IgD-negative memory B cell (primary cell): ENCODE measurements at regions not wholly inside any gene's neighbourhood (a gene's known extent, or its start where the extent isn't known, plus 50 kb on each side); places are given as distances from the start of the nearest gene placed in this dataset.
"Not testable (repeated sequence)": the region's sequence is repeated elsewhere in the genome, so short reads cannot be mapped to it uniquely, and the experiment has no call there.

Experiments used
- H3K27ac Mint-ChIP-seq, 3 donors: one replicate each; pipeline ENCODE4 v1.8.0; 2020 to 2022; ENCODE audit warnings: mild to moderate bottlenecking in 3 of 3, mixed read lengths in 3 of 3, moderate library complexity in 1 of 3
- H3K27me3 Mint-ChIP-seq: one replicate; pipeline ENCODE4 v1.8.0; 2021; ENCODE audit warnings: mixed read lengths
- H3K36me3 Mint-ChIP-seq: one replicate; pipeline ENCODE4 v1.8.0; 2020; ENCODE audit warnings: mild to moderate bottlenecking, mixed read lengths
- H3K4me1 Mint-ChIP-seq, 3 donors: one replicate each; pipeline ENCODE4 v1.8.0; 2020 to 2022; ENCODE audit warnings: mixed read lengths in 3 of 3, mild to moderate bottlenecking in 1 of 3
- H3K4me3 Mint-ChIP-seq, 4 donors: one replicate each; pipeline ENCODE4 v1.8.0; 2020 to 2022; ENCODE audit warnings: mild to moderate bottlenecking in 4 of 4, mixed read lengths in 4 of 4, moderate library complexity in 3 of 4
- H3K9me3 Mint-ChIP-seq, 3 donors: one replicate each; pipeline ENCODE4 v1.8.0; 2020 to 2021; ENCODE audit warnings: mixed read lengths in 3 of 3, mild to moderate bottlenecking in 1 of 3

DNA sequence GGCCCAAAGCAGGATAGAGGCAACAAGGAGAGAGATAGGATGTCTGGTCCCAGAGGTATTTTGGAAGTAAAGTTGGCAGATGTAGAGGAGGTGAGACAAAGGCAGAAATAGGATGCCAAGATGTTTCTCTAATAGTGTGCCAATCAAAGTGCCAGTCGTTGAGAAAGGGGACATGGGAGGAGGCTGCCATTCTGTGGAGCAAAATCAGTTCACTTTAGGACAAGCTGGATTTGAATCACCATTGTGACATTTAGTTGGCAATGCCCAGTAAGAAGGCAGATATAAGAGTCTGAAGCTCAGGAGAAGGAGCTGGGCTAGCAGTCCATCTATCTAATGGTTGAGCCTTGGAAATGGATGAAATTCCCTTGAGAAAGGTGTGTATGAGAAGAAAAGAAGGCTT, 53.8 kb downstream of the ADRB2 start:
- Mint-ChIP-seq H3K27ac (no peak overlapping the region), H3K4me1 (peaks cover 0 to 3% (median 1%) of the 10 kb centered on the region in 3 donors), H3K36me3 (no peaks in the 10 kb centered on the region), H3K27me3 (no peaks in the 10 kb centered on the region), H3K9me3 (no peaks in the 10 kb centered on the region), H3K4me3 (no peak overlapping the region)

DNA sequence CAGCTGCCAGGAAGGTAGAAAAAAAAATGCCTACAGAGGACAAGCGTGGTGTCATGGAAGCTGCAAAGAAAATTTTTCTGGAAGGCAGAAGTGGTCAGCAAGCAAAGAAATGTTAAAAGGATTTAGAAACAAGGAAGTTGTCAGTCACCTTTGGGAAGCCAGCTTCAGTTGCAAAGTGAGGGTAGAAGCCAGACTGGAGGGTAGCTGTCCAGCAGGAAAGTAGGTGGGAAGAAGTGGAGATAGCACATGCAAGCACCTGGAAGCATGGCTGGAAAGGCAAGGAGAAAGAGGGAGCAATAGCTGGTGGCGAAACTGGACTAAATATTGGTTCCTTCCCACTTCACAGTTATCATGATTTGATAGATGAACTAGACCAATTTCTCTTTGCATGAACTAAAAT, 54.3 kb downstream of the ADRB2 start:
- H3K27me3 Mint-ChIP-seq = no peaks in the 10 kb centered on the region
- H3K4me1 Mint-ChIP-seq = peaks cover 0 to 3% (median 1%) of the 10 kb centered on the region in 3 donors
- H3K9me3 Mint-ChIP-seq = no peaks in the 10 kb centered on the region
- H3K27ac Mint-ChIP-seq = no peak overlapping the region
- no peak overlapping the region for H3K4me3 Mint-ChIP-seq
- peaks cover 2% of the 10 kb centered on the region for H3K36me3 Mint-ChIP-seq

DNA sequence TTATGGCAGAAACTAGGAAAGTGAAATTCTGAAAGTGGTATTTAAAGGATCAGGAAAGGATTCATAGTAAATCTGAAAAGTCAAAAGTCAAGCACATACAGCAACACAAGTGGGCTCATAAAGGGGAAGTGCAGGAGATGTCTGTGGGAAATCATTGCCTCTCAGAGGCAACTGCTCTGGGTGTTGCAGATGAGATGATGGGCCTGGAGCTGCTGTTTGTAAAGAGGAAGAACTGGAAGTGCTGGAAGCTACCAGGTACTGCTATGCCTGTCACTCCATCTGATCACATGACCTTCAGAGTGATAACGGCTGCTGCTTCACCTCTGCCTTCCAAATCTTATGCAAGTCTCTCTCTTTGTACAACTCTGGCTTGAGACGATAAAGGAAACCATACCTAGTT, 55.9 kb downstream of the ADRB2 start:
- H3K4me3 Mint-ChIP-seq = no peak overlapping the region
- H3K36me3 Mint-ChIP-seq = peaks cover 2% of the 10 kb centered on the region
- peaks cover 0 to 3% (median 1%) of the 10 kb centered on the region in 3 donors for H3K4me1 Mint-ChIP-seq
- no peak overlapping the region for H3K27ac Mint-ChIP-seq
- H3K27me3 Mint-ChIP-seq = no peaks in the 10 kb centered on the region
- peaks cover 0 to 2% (median 0%) of the 10 kb centered on the region in 3 donors for H3K9me3 Mint-ChIP-seq

DNA sequence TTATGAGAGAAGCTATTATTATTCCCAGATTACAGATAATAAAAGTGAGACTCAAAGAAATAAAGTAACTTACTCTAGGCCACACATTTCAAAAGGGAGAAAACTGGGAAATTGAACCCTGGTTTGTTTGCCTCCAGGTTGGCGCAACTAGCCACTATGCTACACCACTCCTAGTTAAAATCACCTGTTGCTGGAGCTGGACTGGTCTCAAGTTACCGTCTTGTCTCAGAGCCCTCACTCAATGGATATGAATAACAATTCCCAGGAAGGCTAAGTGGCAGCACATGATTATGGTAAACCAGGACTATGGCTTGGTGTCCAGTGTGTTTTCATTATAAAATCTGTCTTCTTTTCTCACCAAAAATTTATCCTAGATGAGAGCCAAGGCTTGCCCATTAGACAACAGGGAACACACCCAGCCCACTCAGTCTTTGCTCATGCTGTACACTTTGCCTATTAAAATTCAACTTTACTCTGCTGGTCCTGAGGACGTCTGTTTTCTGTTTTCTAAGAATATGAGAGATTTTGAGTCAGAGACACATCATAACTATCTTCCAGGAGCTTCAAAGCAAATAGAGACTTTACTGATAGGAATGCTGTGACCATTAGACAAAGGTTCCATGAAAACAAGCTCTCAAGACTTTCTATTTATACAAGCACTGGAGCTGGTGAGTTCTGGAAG, 58.1 kb downstream of the ADRB2 start:
- Mint-ChIP-seq H3K4me3 (no peak overlapping the region), H3K9me3 (peaks cover 0 to 5% (median 0%) of the 10 kb centered on the region in 3 donors), H3K36me3 (peaks cover 2% of the 10 kb centered on the region), H3K27me3 (peaks cover 5% of the 10 kb centered on the region), H3K27ac (no peak overlapping the region), H3K4me1 (peaks cover 0 to 1% (median 0%) of the 10 kb centered on the region in 3 donors)

DNA sequence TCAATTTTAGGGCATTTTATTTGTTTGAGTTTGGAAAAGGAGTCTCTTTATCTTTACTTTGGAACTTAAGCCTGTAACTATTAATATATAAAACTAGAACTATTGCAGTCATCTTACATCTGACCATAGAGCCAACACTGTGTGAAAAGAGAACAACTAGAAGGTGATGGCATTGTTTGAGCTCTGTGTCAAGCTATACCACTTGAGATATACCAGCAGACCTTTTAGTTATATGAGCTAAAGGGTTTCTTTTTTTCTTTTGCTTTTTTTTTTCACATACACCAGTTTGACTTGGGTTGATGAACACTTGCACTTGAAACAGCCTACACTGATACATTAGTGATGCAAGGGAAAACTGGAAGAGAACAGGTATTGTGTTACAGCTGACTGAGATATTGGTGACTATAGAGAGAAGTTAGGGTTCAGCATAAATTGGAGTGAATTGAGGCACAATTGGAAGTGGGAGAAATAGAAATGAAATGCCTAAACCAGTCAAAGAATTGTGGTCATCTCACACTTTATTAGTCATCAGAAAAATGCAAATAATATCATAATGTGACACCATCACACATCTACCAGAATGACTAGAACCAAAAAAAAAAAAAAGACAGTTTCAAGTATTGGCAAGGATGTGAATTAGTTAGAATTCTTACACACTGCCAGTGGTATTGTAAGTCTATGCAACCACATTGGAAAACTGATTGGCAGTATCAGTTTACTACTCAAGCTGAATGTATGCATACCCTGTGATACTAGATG, 60.9 kb downstream of the ADRB2 start:
- H3K27ac Mint-ChIP-seq = no peak overlapping the region
- H3K27me3 Mint-ChIP-seq = peaks cover 8% of the 10 kb centered on the region
- no peak overlapping the region for H3K4me3 Mint-ChIP-seq

DNA sequence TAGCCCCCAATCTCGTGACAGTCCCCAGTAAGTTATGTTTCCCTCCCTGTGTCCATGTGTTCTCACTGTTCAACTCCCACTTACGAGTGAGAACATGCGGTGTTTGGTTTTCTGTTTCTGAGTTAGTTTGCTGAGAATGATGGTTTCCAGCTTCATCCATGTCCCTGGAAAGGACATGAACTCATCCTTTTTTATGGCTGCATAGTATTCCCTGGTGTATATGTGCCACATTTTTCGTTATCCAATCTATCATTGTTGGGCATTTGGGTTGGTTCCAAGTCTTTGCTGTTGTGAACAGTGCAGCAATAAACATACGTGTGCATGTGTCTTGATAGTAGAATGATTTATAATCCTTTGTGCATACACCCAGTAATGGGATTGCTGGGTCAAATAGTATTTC, 63.5 kb downstream of the ADRB2 start:
- H3K27me3 Mint-ChIP-seq, H3K4me1 Mint-ChIP-seq, H3K4me3 Mint-ChIP-seq, H3K27ac Mint-ChIP-seq, H3K36me3 Mint-ChIP-seq: not testable (repeated sequence)
- peaks cover 4 to 16% (median 12%) of the 10 kb centered on the region in 3 donors for H3K9me3 Mint-ChIP-seq

More for the DNA sequence above, 60.9 kb downstream of the ADRB2 start:
- Mint-ChIP-seq H3K36me3 (peaks cover 2% of the 10 kb centered on the region), H3K9me3 (peaks cover 0 to 14% (median 2%) of the 10 kb centered on the region in 3 donors), H3K4me1 (no peaks in the 10 kb centered on the region)

DNA sequence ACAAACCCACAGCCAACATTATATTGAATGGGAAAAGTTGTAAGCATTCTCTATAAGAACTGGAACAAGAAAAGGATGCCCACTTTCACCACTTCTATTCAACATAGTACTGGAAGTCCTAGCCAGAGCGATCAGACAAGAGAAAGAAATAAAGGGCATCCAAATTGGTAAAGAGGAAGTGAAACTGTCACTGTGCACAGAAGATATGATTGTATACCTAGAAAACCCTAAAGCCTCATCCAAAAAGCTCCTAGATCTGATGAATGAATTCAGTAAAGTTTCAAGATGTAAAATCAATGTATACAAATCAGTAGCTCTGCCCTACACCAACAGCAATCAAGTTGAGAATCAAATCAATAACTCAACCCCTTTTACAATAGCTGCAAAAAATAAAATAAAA, 69.0 kb downstream of the ADRB2 start:
- H3K9me3 Mint-ChIP-seq = peaks cover 6 to 16% (median 12%) of the 10 kb centered on the region in 3 donors
- H3K27me3 Mint-ChIP-seq, H3K36me3 Mint-ChIP-seq, H3K4me3 Mint-ChIP-seq, H3K4me1 Mint-ChIP-seq, H3K27ac Mint-ChIP-seq: not testable (repeated sequence)

DNA sequence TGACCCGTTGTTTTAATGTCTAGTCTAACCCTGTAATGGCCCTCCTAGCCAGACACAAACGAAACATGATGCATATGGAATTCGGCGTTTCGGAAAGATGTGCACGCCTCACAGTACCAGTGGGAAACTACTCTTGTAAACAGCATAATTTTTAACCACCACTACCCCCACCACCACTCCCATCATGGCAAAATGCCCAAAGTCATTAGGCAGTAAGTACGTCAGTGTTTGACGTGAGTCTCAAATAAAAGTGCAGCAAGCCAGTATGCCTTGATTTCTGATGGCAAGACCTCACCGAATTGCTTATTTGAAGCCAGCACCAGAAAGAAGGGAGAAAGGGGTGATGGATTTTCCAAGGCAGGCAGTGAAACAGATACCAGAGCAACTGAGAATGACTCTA, 71.4 kb downstream of the ADRB2 start:
- Mint-ChIP-seq H3K36me3 (no peaks in the 10 kb centered on the region), H3K27ac (no peak overlapping the region), H3K27me3 (no peaks in the 10 kb centered on the region), H3K9me3 (peaks cover 5 to 16% (median 8%) of the 10 kb centered on the region in 3 donors), H3K4me1 (peaks cover 0 to 5% (median 0%) of the 10 kb centered on the region in 3 donors), H3K4me3 (no peak overlapping the region)

DNA sequence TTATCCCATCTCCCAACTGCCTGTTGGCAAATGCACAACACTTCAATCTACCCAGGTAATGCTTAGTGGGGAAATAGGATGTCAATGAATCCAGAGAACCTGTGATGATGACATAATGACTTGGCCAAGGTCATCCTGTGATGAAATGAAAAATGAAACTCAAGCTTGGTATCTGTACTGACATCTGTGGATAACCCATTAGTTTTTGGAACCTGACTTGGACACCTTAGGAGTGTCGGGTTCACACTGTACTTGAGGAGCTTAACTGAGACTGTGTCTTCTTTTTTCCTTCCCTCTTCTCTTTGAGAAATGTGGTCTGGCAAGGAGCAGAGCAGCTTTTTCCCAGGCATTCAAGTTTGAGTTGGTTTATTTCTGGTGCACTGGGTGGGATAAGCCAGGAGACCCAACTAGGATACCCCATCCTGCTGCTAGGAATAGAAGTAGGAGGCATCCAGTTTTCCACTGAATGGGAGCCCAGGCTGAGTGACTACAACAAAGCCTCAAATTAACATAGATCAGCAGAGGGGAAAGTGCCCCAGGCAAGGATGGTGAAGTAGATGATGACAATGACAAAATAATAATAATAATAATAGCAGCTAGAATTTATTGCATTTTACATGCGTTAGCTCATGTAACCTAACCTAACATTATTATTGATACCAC, 72.1 kb downstream of the ADRB2 start:
- H3K4me3 Mint-ChIP-seq = no peak overlapping the region
- H3K36me3 Mint-ChIP-seq = no peaks in the 10 kb centered on the region
- no peak overlapping the region for H3K27ac Mint-ChIP-seq
- peaks cover 4 to 15% (median 8%) of the 10 kb centered on the region in 3 donors for H3K9me3 Mint-ChIP-seq
- no peaks in the 10 kb centered on the region for H3K27me3 Mint-ChIP-seq
- H3K4me1 Mint-ChIP-seq = peaks cover 0 to 5% (median 0%) of the 10 kb centered on the region in 3 donors

DNA sequence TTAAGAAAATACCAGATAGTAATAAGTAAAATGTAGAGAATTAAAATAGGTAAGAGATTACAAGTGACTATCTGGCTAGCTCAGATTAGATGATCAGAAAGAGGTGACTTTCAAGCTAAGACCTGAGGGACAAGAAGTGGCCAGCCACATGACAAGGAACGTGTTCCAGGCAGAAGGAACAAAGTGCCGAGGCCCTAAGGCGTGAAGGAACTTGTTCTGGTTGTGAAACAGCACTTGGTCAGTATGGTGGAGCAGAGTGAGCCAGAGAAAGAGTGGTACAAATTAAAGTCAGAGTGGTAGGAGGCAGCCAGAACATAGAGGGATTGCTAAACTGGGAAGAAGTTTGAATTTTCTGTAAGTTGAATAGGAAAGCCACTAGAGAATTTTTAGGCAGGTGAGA, 73.6 kb downstream of the ADRB2 start:
- H3K9me3 Mint-ChIP-seq = peaks cover 4 to 5% (median 4%) of the 10 kb centered on the region in 3 donors
- no peak overlapping the region for H3K27ac Mint-ChIP-seq
- H3K4me3 Mint-ChIP-seq = no peak overlapping the region
- no peaks in the 10 kb centered on the region for H3K36me3 Mint-ChIP-seq
- peaks cover 0 to 5% (median 0%) of the 10 kb centered on the region in 3 donors for H3K4me1 Mint-ChIP-seq
- no peaks in the 10 kb centered on the region for H3K27me3 Mint-ChIP-seq

DNA sequence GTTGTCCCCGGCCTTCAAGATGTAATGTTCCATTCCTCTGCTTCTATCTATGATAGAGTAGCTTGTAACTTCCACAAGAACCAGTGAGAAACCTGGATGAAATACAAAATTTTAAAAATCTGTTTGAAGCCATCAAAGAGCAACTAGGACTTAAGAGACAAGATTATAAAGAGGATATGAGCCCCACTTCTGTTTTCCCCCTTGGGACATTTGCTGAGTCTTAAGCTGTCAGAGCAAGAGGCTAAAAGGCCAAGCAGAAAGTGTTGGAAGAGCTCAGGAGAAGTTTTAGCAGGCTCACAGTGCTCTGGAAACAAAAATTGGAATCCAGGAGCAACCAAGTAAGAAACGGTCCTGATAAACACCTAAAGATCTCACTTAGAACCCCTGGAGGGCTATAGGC, 76.1 kb downstream of the ADRB2 start:
- H3K4me3 Mint-ChIP-seq = no peak overlapping the region
- no peak overlapping the region for H3K27ac Mint-ChIP-seq
- no peaks in the 10 kb centered on the region for H3K36me3 Mint-ChIP-seq
- no peaks in the 10 kb centered on the region for H3K9me3 Mint-ChIP-seq
- peaks cover 4% of the 10 kb centered on the region for H3K27me3 Mint-ChIP-seq
- H3K4me1 Mint-ChIP-seq = peaks cover 0 to 5% (median 0%) of the 10 kb centered on the region in 3 donors

DNA sequence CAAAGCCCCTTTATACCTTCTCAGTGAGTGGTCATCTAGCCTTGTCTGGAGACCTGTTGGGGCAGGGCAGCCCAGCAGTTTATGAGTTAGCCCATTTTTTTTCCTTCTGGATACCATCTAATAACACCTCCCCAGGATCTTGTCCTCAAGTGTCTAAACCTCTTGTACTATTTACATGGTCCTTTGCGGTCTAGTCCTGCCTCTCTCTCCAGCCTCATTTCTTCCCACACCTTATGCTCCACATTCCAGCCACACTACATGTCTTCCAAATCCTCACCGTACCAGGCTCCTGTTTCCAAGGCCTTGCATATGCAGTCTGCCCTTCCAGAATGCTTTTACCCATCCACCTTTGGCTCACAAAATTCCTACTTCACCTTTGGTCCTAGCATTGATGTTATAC, 77.2 kb downstream of the ADRB2 start:
- H3K27ac Mint-ChIP-seq = peak overlapping the region in 1 of 3 donors; percentile 9

DNA sequence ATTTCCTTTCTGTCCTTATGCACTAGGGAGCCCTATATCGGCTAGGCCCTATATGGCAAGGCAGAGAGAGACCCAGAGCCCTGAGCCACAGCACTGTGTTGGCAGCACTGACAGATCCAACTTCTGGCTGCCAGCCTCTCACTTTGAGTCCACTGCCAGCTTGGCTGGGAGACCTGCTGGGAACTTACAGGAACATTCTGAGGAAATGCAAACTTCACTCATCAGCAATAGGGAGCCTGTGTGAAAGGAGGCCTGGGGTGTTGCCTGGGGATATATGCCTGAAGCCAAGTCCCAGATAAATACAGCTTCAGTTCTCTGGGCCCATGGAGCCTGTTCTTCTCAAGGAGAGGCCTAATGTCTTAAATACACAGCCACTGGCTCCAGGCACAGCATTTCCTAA, 78.0 kb downstream of the ADRB2 start:
- H3K9me3 Mint-ChIP-seq = no peaks in the 10 kb centered on the region
- H3K27me3 Mint-ChIP-seq = peaks cover 6% of the 10 kb centered on the region
- no peaks in the 10 kb centered on the region for H3K36me3 Mint-ChIP-seq
- peaks cover 0 to 5% (median 0%) of the 10 kb centered on the region in 3 donors for H3K4me1 Mint-ChIP-seq
- H3K4me3 Mint-ChIP-seq = no peak overlapping the region
- no peak overlapping the region for H3K27ac Mint-ChIP-seq

More for the DNA sequence above, 77.2 kb downstream of the ADRB2 start:
- Mint-ChIP-seq H3K4me3 (no peak overlapping the region), H3K9me3 (no peaks in the 10 kb centered on the region), H3K4me1 (peaks cover 0 to 5% (median 0%) of the 10 kb centered on the region in 3 donors), H3K27me3 (peaks cover 5% of the 10 kb centered on the region), H3K36me3 (no peaks in the 10 kb centered on the region)

DNA sequence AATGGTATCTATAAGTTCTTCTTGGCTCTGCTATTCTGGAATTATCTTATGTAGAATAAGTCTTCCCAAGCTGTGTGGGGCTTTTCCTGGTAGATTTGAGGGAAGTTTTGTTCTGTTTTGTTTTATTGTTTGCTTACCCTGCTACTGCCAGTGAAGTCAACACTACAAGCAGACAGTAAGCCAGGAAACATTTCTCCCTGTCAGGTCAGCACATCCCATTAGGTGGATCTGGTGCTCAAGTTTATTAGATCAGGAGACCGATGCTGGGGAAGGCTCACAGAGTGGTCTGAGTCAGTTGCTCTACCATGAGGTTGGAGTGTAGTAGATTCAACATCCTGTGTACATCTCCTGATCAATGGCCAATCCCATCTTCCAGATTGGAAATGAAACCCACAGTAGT, 79.1 kb downstream of the ADRB2 start:
- no peak overlapping the region for H3K27ac Mint-ChIP-seq

DNA sequence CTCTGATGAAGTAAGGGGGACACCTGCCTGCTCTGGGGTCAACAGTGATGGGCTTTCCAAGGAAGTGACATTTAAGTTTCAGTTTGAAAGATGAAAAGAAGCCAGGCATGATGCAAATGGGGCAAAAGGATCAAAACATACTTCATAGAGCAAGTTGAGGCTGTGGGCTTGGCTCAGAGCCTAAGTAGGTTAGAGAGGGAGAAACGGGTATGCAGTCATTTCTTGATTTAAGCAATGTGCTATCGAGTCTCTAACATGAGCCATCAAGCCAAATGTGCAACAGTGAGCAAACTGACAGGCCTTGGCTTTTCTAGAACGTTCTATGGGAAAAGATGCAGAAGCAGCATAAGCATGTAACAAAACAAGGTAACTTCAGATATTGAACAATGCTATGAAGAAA, 80.6 kb downstream of the ADRB2 start:
- Mint-ChIP-seq H3K4me1 (peaks cover 0 to 5% (median 1%) of the 10 kb centered on the region in 3 donors), H3K27me3 (peaks cover 6% of the 10 kb centered on the region), H3K9me3 (no peaks in the 10 kb centered on the region), H3K27ac (no peak overlapping the region), H3K4me3 (no peak overlapping the region), H3K36me3 (no peaks in the 10 kb centered on the region)

More for the DNA sequence above, 79.1 kb downstream of the ADRB2 start:
- H3K4me1 Mint-ChIP-seq = peaks cover 0 to 5% (median 0%) of the 10 kb centered on the region in 3 donors
- no peak overlapping the region for H3K4me3 Mint-ChIP-seq
- no peaks in the 10 kb centered on the region for H3K9me3 Mint-ChIP-seq
- H3K36me3 Mint-ChIP-seq = no peaks in the 10 kb centered on the region
- peaks cover 6% of the 10 kb centered on the region for H3K27me3 Mint-ChIP-seq
